Stomach (tissue), 8 donors: ENCODE measurements at regions not wholly inside any gene's neighbourhood (a gene's known extent, or its start where the extent isn't known, plus 50 kb on each side); places are given as distances from the start of the nearest gene placed in this dataset.

Experiments
- DNase-seq, 2 donors: peaks; one replicate each; pipeline versions ENCODE4 v3.0.0 to v3.0.0-alpha.2; 2013 to 2019
- H3K27ac ChIP-seq, 5 donors: fragments of 200-600 bp in 4 of 5; sonication (generic) in 4 of 5; one replicate each; pipeline ENCODE4 v1.5.1; 2013 to 2019; ENCODE audit warnings: mild to moderate bottlenecking in 1 of 5, moderate library complexity in 1 of 5
- H3K27me3 ChIP-seq, 3 donors: fragments of 200-600 bp; sonication (generic); one replicate each; pipeline ENCODE4 v1.5.1; 2017 to 2019; ENCODE audit warnings: mixed run types in 1 of 3
- H3K36me3 ChIP-seq, 4 donors: fragments of 200-600 bp; sonication (generic); 1 replicate in 3 of 4; 2 replicates in 1 of 4; pipeline ENCODE4 v1.5.1; 2016 to 2019
- H3K4me1 ChIP-seq, 4 donors: fragments of 200-600 bp; sonication (generic); one replicate each; pipeline ENCODE4 v1.5.1; 2016 to 2019
- H3K4me3 ChIP-seq, 4 donors: fragments of 200-600 bp; sonication (generic) in 3 of 4; one replicate each; pipeline ENCODE4 v1.5.1; 2016 to 2019; ENCODE audit warnings: mild to moderate bottlenecking in 1 of 4
- H3K9me3 ChIP-seq, 4 donors: fragments of 200-600 bp; sonication (generic); one replicate each; pipeline ENCODE4 v1.5.1; 2016 to 2019
- EP300 ChIP-seq: sonication (generic); formaldehyde crosslinking; IDR thresholded peaks from one replicate; pipeline ENCODE4 v1.6.1; 2017; ENCODE audit warnings: antibody characterized with exemption
- POLR2A ChIP-seq, 4 donors: fragments of 450-650 bp; IDR thresholded peaks; one replicate each; pipeline ENCODE4 v1.6.1; 2016; ENCODE audit warnings: antibody characterized with exemption in 4 of 4, control low read depth in 2 of 4, mild to moderate bottlenecking in 1 of 4, moderate library complexity in 1 of 4
- POLR2AphosphoS5 ChIP-seq, 3 donors: sonication (generic); formaldehyde crosslinking; IDR thresholded peaks; one replicate each; pipeline ENCODE4 v1.6.1; 2016; ENCODE audit warnings: antibody characterized with exemption in 3 of 3
- WGBS, 5 donors: extraction: QIAGEN DNeasy Blood & Tissue Kit in 3 of 5; methylation state at CpG; one replicate each; pipeline versions ENCODE4 v1.1.5 to v1.1.7; 2013 to 2018; 5-methylcytosine and 5-hydroxymethylcytosine counted together
- intact Hi-C: fragments of 100-400 bp; cut with DNase I; formaldehyde crosslinking; loops from one replicate; pipeline ENCODE4 v1.15.1; 2023; ENCODE audit warnings: low total_unique reads
- TF ChIP-seq, protein P1 (sequence below), 7 experiments: fragments of 450-650 bp in 4 of 7; fragments of 200-600 bp in 3 of 7; sonication (generic) in 3 of 7; IDR thresholded peaks; one replicate each; pipeline ENCODE4 v1.5.1; 2016 to 2019; ENCODE audit warnings: antibody characterized with exemption in 7 of 7, control low read depth in 2 of 7, mild to moderate bottlenecking in 1 of 7
- donor health status: healthy with polysubstance abuse.
- donor health status: Bipolar disorder and iron deficiency.
- donor health status: healthy.

DNA sequence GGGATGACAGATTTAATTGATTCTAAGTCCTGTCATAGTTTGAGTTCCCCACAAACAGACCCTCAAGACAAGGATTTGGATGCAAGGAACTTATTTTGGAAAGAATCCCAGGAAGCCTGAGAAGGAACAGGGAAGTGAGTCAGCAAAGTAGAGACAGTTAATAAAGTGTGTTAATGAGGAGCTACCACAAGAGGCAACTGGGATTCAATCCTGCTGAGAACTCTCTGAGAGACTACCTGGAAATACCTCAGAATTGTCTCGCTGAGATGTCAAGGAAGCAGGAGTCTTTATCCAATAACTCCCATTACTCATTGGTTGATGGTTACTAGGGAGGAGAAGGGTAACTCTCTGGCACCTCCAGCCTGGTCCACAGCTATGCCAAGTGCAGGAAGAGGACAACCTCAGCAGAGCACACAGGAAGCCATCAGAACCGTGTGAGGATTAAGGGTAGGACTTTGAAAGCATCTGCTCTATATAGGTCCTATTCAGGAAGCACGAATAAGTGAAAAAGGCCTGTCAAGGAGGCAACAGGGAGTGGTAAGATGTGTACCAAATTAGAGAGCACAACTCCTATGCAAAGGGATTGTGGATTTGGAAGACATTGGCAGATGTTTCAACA is 311.1 kb upstream of the KCNH8 start:
- H3K4me1 ChIP-seq = no peaks in the 10 kb centered on the region
- intact Hi-C loops = no loop called here
- no peaks in the 10 kb centered on the region for H3K36me3 ChIP-seq
- 58 to 73% (median 69%) methylated on average over 3 of the region's 3 CpGs for WGBS, 5 donors
- no peaks in the 10 kb centered on the region for H3K9me3 ChIP-seq
- H3K4me3 ChIP-seq = no peak overlapping the region
- no peaks in the 10 kb centered on the region for H3K27me3 ChIP-seq
- H3K27ac ChIP-seq = no peak overlapping the region
- no peak for TF ChIP-seq EP300
- TF ChIP-seq POLR2AphosphoS5 (IDR thresholded peaks at IDR 0.05) = no peak
- no peak for TF ChIP-seq POLR2A (IDR thresholded peaks at IDR 0.05)
- TF ChIP-seq, protein P1, sequence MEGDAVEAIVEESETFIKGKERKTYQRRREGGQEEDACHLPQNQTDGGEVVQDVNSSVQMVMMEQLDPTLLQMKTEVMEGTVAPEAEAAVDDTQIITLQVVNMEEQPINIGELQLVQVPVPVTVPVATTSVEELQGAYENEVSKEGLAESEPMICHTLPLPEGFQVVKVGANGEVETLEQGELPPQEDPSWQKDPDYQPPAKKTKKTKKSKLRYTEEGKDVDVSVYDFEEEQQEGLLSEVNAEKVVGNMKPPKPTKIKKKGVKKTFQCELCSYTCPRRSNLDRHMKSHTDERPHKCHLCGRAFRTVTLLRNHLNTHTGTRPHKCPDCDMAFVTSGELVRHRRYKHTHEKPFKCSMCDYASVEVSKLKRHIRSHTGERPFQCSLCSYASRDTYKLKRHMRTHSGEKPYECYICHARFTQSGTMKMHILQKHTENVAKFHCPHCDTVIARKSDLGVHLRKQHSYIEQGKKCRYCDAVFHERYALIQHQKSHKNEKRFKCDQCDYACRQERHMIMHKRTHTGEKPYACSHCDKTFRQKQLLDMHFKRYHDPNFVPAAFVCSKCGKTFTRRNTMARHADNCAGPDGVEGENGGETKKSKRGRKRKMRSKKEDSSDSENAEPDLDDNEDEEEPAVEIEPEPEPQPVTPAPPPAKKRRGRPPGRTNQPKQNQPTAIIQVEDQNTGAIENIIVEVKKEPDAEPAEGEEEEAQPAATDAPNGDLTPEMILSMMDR (IDR thresholded peaks at IDR 0.05) = no peak
- no peak for DNase-seq

DNA sequence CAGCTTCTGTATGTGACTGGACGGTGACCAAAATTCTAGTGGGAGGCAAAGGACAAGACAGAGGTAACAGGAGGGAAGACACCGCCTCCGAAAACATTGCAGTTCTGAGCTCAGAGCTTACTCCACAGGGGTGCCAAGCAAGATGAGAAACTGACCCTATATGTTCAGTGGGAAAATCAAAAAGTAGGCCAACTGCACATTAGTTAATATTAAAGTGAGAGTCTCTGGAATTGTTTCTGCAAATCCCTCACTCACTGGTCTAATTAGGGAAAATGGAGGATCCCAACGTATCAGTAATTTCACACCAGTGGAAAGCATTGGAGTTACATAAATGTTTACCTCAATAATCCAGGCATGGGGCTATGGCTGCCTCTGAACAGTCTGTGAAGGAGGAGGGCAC is 313.3 kb upstream of the KCNH8 start:
- WGBS, 5 donors = 85 to 92% (median 92%) methylated on average over 4 of the region's 4 CpGs
- H3K9me3 ChIP-seq = no peaks in the 10 kb centered on the region
- H3K36me3 ChIP-seq = no peaks in the 10 kb centered on the region
- H3K4me3 ChIP-seq = no peak overlapping the region
- no peaks in the 10 kb centered on the region for H3K4me1 ChIP-seq
- DNase-seq = no peak
- no peaks in the 10 kb centered on the region for H3K27me3 ChIP-seq
- TF ChIP-seq, protein P1 (IDR thresholded peaks at IDR 0.05) = no peak
- TF ChIP-seq POLR2A (IDR thresholded peaks at IDR 0.05) (no peak), POLR2AphosphoS5 (IDR thresholded peaks at IDR 0.05) (no peak), EP300 (no peak)
- intact Hi-C loops = no loop called here
- no peak overlapping the region for H3K27ac ChIP-seq

DNA sequence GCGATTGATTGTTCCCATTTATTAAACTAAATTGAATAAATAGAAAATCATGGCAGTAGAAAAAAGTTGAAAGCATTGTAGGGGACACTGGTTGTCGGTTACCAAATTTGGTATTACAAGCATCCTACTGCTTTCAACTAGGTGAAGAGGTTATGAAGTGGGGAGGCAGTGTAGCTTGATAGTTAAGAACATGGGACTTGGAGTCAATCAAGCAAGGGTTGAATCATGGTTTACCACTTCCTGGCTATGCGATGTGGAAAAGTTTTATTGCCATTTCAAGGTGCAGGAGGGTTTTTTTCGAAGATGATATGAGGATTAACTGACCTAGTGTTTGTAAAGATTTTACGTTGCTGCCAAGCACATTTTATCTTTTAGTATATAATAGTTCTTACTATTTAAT is 318.2 kb upstream of the KCNH8 start:
- no peaks in the 10 kb centered on the region for H3K4me1 ChIP-seq
- WGBS, 5 donors = 67 to 79% (median 73%) methylated on average over 5 of the region's 5 CpGs
- TF ChIP-seq EP300 (no peak), POLR2A (IDR thresholded peaks at IDR 0.05) (no peak), POLR2AphosphoS5 (IDR thresholded peaks at IDR 0.05) (no peak)
- TF ChIP-seq, protein P1 (IDR thresholded peaks at IDR 0.05) = no peak
- H3K27me3 ChIP-seq = no peaks in the 10 kb centered on the region
- no peak for DNase-seq
- H3K36me3 ChIP-seq = no peaks in the 10 kb centered on the region
- H3K9me3 ChIP-seq = no peaks in the 10 kb centered on the region
- no peak overlapping the region for H3K4me3 ChIP-seq
- no peak overlapping the region for H3K27ac ChIP-seq
- intact Hi-C loops = no loop called here

DNA sequence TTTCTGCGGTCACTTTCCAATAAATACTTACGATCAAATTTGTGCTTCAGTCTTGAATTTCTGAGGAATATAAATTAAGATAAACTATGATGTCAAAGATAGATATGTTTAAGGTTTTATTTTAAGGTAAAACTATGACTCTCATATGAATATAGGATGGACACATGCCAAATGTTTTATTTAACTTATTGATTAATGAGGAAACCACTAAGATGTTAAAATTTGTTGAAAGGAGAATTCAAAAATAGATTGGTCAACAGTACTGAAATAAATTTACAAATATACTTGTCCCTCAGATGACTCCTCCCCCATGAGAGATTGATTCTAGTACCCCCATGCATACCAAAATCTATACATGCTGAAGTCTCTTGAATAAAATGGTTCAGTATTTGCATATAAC is 319.7 kb upstream of the KCNH8 start:
- Histone ChIP-seq H3K4me3 (no peak overlapping the region), H3K4me1 (no peaks in the 10 kb centered on the region), H3K27me3 (no peaks in the 10 kb centered on the region), H3K36me3 (no peaks in the 10 kb centered on the region), H3K27ac (no peak overlapping the region), H3K9me3 (no peaks in the 10 kb centered on the region)
- no peak for DNase-seq
- 95 to 99% (median 98%) methylated on average over 2 of the region's 2 CpGs for WGBS, 5 donors
- TF ChIP-seq, protein P1 (IDR thresholded peaks at IDR 0.05) = no peak
- TF ChIP-seq POLR2AphosphoS5 (IDR thresholded peaks at IDR 0.05) (no peak), EP300 (no peak), POLR2A (IDR thresholded peaks at IDR 0.05) (no peak)
- intact Hi-C loops = no loop called here
